HG03135 (cell line): ENCODE measurements at regions not wholly inside any gene's neighbourhood (a gene's known extent, or its start where the extent isn't known, plus 50 kb on each side); places are given as distances from the start of the nearest gene placed in this dataset.
"Not testable (repeated sequence)": the region's sequence is repeated elsewhere in the genome, so short reads cannot be mapped to it uniquely, and the experiment has no call there.

Experiments used
- ATAC-seq: cut with Tn5 transposase; IDR thresholded peaks from one replicate; pipeline ENCODE4 v1.9.1; 2021; ENCODE audit warnings: mild to moderate bottlenecking, moderate library complexity; ENCODE audit not compliant: unreplicated experiment

DNA sequence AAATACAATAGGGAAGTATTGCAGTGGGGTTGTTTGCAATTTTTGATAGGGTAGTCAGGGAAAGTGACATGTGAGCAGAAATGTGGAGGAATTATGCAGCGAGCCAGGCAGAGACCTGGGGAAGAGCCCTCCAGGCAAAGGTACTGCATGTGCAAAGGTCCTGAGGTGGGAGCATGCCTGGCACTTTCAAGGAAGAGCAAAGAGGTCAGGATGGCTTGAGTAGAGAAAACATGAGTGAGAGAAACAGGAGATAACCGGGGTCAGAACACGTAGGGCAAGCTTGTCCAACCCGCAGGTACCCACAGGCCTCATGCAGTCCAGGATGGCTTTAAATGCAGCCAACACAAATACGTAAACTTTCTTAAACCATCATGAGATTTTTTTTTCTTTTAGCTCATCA is 71.0 kb downstream of the COQ2 start:
- no peak for ATAC-seq

DNA sequence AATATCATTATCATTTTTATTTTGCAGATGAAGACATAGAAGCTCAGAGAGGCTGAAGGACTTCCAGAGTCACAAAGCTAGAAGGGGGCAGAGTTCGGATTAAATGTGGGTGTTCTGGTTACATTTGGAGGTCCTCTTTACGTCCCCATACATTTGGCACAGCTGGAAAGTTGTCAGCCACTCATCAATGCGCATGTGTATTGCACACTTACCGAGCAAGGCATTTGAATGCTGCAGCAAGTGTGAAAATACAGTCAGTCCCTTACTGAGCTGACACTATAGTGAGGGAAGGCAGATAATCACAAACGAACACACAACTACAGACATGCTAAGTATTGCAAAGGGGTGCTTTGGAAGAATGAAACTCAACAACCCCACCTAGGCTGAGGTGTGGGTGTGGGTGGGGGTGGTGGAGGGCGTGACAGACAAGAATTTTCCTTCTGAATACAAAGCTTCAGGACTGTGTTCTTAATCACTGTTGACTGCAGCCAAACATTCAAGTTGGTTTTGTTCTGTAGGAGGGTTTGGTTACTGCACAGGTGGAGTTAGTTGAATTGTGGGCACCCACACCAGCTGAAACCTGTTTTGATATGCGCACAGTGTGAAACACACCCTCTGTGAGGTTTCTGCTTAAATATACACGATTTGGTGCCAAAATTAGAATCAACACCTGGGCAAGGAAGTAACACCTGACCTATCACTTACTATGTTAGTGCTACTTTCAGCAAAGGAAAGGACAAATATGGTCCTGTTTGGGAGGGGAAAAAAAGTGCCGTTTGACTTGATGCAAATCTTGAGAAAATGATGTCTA is 72.4 kb downstream of the COQ2 start:
- peak; percentile 86 for ATAC-seq

GRCh38 chr4:83209419-83209818 is 75.2 kb downstream of the COQ2 start:
- no peak for ATAC-seq

- ATAC-seq = no peak
Measured at GRCh38 chr4:83208371-83209365, 75.9 kb downstream of the COQ2 start.

GRCh38 chr4:83207497-83208101 is 77.0 kb downstream of the COQ2 start:
- ATAC-seq = no peak

- ATAC-seq = no peak
Measured at GRCh38 chr4:83205760-83206159, 78.8 kb downstream of the COQ2 start.

DNA sequence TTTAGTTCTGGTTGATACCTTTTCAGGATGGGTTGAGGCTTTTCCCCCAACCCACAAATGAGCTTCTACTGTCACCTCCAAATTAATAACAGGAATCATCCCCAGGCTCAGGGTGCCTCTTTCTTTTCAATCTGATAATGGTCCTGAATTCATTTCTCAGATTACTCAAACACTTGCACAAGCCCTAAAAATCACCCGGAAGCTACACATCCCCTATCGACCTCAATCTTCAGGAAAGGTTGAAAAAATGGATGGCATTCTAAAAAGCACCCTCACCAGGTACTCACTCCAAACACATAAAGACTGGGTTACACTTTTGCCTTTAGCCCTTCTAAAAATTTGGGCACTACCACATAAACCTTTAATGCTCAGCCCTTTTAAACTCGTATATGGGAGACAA is 79.9 kb downstream of the COQ2 start:
- no peak for ATAC-seq

- ATAC-seq = no peak
Measured at GRCh38 chr4:83201761-83202160, 82.8 kb downstream of the COQ2 start.

GRCh38 chr4:83197555-83198235 is 83.2 kb upstream of the PLAC8 start:
- ATAC-seq = no peak

- ATAC-seq = no peak
Measured at GRCh38 chr4:83196921-83197320, 82.4 kb upstream of the PLAC8 start.

- ATAC-seq = no peak
Measured at GRCh38 chr4:83195269-83195668, 80.7 kb upstream of the PLAC8 start.

DNA sequence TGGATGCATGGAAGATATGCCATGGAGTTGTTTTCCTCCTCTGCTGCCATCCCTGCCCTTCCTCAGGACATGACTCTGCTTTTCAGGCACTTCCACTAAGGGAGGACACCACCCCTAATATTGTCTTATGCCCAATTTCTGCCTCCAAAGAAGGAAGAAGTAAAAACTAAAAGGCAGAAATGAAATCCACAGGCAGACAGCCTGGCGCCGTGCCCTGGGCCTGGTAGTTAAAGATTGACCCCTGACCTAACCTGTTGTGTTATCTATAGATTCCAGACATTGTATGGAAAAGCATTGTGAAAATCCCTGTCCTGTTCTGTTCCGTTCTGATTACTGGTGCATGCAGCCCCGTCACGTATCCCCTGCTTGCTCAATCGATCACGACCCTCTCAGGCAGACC is 80.1 kb upstream of the PLAC8 start:
- ATAC-seq = not testable (repeated sequence)

GRCh38 chr4:83192634-83193033 is 78.1 kb upstream of the PLAC8 start:
- ATAC-seq = no peak

DNA sequence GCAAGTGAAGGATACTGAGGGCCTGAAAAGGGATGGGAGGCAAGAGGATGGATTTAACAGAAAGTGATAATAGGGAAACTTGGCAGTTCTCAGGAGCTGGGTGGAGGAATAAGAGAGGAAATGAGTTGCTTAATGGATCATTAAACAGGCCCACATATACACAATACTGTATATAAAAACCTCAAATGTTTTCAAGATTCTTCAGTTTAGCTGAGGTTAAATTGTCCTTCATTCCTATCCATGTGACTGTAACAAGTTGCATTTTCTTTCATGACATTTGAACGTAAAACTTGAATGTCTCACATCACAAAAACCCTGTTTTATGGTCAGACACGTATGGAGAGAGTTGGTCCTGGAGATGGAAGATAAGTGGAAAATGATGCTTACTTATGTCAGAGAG is 76.5 kb upstream of the PLAC8 start:
- ATAC-seq = no peak

DNA sequence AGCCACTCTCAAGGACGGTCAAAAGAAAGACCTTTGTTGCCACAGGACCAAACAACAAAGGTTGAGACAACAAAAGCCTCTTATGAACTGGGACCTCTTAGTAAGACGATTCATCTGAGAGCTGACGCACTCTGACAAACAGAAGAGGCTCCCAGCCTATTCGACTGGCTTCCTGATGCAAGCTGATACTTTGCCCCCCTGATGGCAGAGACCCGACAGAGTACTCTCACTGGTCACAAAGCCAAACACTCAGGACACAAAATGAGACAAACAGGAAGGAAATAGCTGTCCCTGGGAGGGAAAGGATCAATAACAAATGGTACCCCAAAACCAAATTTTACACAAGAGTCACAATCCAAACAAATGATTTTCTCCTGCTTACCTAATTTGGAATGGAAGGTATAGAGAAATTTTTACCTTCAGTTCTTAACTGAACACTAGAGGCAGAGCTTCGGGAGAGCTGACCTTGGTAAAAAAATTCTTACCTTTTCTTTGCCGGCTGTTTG is 75.2 kb upstream of the PLAC8 start:
- ATAC-seq = no peak

- no peak for ATAC-seq
Measured at GRCh38 chr4:83180431-83180968, 66.0 kb upstream of the PLAC8 start.

- ATAC-seq = no peak
Measured at GRCh38 chr4:83179205-83179604, 64.7 kb upstream of the PLAC8 start.

- ATAC-seq = no peak
Measured at GRCh38 chr4:83178029-83178428, 63.5 kb upstream of the PLAC8 start.

GRCh38 chr4:83177182-83177581 is 62.7 kb upstream of the PLAC8 start:
- no peak for ATAC-seq

DNA sequence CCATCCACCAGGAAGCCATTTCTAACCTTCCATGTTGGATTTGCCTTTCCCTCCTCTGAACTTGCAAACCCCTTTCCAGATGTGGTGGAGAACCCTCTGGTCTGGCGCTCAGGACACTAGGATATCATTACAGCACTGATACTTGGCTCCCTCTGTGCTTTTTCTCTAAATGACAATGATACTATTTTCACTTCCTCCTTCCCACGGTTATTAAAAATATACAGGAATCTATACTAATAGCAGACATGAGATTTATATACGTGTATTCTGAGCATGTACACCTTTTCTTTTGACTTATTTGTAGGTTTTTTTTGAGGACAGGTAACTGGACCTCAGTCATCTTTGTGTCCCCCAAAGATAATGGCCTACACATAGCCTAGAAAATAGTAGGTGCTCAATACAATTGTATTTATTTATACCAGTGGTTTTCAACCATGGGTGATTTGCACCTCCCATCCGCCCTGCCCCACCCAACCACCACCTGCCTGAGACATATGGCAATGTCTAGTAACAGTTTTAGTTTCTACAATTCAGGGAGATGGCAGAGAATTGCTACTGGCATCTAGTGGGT is 60.4 kb upstream of the PLAC8 start:
- peak; percentile 57 for ATAC-seq
